Psoas muscle (tissue), 7 donors: ENCODE measurements at regions not wholly inside any gene's neighbourhood (a gene's known extent, or its start where the extent isn't known, plus 50 kb on each side); places are given as distances from the start of the nearest gene placed in this dataset.

ENCODE experiments used
- ATAC-seq, 4 donors: fragments of 200-7000 bp; cut with Tn5 transposase; one replicate each; pipeline ENCODE4 v1.9.1; 2020; ENCODE audit warnings: moderate library complexity in 3 of 4, mild to moderate bottlenecking in 2 of 4
- DNase-seq, 2 donors: peaks; one replicate each; pipeline ENCODE4 v3.0.0-alpha.2; 2020
- H3K27ac ChIP-seq: fragments of 200-600 bp; one replicate; pipeline ENCODE4 v1.8.0; 2022
- H3K27me3 ChIP-seq, 3 donors: fragments of 200-600 bp in 1 of 3; one replicate each; pipeline versions ENCODE4 v1.6.1 to v1.8.0; 2013 to 2022; ENCODE audit warnings: low read length in 2 of 3, mild to moderate bottlenecking in 2 of 3, moderate library complexity in 1 of 3; ENCODE audit not compliant: insufficient read depth in 3 of 3
- H3K36me3 ChIP-seq, 2 donors: fragments of 200-600 bp in 1 of 2; one replicate each; pipeline versions ENCODE4 v1.6.1 to v1.8.0; 2013 to 2022; ENCODE audit warnings: low read depth in 1 of 2, mild to moderate bottlenecking in 1 of 2, moderate library complexity in 1 of 2; ENCODE audit not compliant: insufficient read depth in 1 of 2
- H3K4me1 ChIP-seq: fragments of 200-600 bp; one replicate; pipeline ENCODE4 v1.8.0; 2022
- H3K4me3 ChIP-seq: fragments of 200-600 bp; one replicate; pipeline ENCODE4 v1.8.0; 2022; ENCODE audit warnings: mild to moderate bottlenecking
- H3K9me3 ChIP-seq: fragments of 200-600 bp; one replicate; pipeline ENCODE4 v1.8.0; 2022
- WGBS, 3 donors: extraction: QIAGEN DNeasy Blood & Tissue Kit; methylation state at CpG; one replicate each; pipeline versions ENCODE4 v1.1.6 to v1.1.7; 2013; 5-methylcytosine and 5-hydroxymethylcytosine counted together
- intact Hi-C, 2 donors: fragments of 100-400 bp; cut with DNase I; formaldehyde crosslinking; loops; one replicate each; pipeline versions ENCODE4 v1.11.0 to v1.14.2; 2022
- TF ChIP-seq, protein P1 (sequence below): fragments of 200-600 bp; IDR thresholded peaks from one replicate; pipeline ENCODE4 v1.8.0; 2022; ENCODE audit warnings: antibody characterized with exemption
- donor health status: healthy with polysubstance abuse.
- donor health status: DM: no; HTN: no; CAD: no; lungs with moderate emphysema.
- donor health status: Bipolar disorder and iron deficiency.
- donor health status: healthy.
- donor health status: DM: yes; HTN: yes; CAD: no.
- donor health status: DM: no; HTN: no; CAD: no.
- donor health status: DM: yes; HTN: yes; CAD: no.

DNA sequence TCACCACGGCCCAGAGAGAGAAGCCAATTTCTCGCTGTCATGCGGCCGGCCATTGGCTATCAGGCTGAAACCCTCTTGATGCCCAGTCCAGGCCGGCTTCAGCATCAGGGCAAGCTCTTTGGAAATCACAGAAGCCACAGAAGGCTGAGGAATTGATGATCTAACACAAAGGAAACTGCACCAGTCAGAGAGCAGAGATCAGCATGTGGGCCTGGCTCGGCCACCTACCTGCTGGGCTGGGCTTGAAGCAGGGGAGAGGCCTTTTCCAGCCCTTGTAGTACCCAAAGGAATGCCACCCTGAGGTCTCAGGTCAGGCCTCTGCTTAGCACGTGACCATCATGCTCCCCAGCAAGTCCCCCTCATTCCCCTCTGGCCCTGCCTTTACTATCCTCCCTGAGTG is 119.1 kb downstream of the TLE3 start:
- H3K27ac ChIP-seq = no peak overlapping the region
- peaks cover 0 to 3% (median 2%) of the 10 kb centered on the region in 3 donors for H3K27me3 ChIP-seq
- no peak for DNase-seq
- 80 to 82% (median 81%) methylated on average over 7 of the region's 7 CpGs for WGBS, 3 donors
- no peaks in the 10 kb centered on the region for H3K36me3 ChIP-seq
- intact Hi-C loops = no loop called here
- ATAC-seq = no peak
- TF ChIP-seq, protein P1, sequence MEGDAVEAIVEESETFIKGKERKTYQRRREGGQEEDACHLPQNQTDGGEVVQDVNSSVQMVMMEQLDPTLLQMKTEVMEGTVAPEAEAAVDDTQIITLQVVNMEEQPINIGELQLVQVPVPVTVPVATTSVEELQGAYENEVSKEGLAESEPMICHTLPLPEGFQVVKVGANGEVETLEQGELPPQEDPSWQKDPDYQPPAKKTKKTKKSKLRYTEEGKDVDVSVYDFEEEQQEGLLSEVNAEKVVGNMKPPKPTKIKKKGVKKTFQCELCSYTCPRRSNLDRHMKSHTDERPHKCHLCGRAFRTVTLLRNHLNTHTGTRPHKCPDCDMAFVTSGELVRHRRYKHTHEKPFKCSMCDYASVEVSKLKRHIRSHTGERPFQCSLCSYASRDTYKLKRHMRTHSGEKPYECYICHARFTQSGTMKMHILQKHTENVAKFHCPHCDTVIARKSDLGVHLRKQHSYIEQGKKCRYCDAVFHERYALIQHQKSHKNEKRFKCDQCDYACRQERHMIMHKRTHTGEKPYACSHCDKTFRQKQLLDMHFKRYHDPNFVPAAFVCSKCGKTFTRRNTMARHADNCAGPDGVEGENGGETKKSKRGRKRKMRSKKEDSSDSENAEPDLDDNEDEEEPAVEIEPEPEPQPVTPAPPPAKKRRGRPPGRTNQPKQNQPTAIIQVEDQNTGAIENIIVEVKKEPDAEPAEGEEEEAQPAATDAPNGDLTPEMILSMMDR = no peak
- no peaks in the 10 kb centered on the region for H3K9me3 ChIP-seq
- H3K4me1 ChIP-seq = no peaks in the 10 kb centered on the region
- H3K4me3 ChIP-seq = no peak overlapping the region

DNA sequence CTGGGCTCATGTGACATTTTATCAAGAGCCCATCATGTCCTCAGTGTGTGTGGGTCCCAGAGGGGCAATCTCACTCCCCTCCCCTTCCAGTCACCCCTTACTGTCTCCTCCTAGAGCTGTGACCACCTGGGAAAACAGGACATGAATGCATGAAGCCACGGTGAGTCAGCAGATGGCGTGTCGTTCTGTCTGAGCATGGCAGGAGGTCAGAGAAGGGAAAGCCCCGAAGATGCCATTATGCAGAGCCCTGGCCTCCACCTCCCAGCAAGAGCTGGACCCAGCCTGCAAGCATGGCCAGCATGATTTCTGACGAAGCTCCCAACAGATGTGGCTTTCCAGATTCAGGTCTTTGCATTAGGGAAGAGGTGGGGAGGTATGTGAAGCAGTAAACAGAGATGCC is 118.5 kb downstream of the TLE3 start:
- DNase-seq = no peak
- H3K27me3 ChIP-seq = peaks cover 0 to 3% (median 0%) of the 10 kb centered on the region in 3 donors
- H3K9me3 ChIP-seq = no peaks in the 10 kb centered on the region
- no peak for ATAC-seq
- WGBS, 3 donors = 15 to 18% (median 16%) methylated on average over 5 of the region's 5 CpGs
- no peak overlapping the region for H3K4me3 ChIP-seq
- TF ChIP-seq, protein P1 = no peak
- H3K27ac ChIP-seq = no peak overlapping the region
- no peaks in the 10 kb centered on the region for H3K4me1 ChIP-seq
- H3K36me3 ChIP-seq = no peaks in the 10 kb centered on the region
- intact Hi-C loops = no loop called here

DNA sequence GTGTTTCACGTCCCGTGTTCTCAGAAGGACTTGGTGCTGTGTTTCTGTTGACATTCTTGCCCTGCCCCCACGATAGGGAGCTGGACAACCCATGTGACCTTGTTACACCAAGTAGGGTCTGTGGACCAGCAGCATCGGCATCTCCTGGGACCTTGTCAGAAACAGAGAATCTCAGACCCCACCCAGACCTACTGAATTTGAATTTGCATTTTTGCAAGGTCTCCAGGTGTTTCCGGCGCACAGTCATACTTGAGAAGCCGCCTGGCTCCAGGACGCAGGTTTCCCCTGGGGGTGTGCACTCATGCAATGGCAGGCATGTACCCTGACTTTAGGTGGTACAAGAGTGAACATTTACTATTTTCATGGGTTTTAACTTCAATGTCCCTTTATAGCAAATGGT is 117.9 kb downstream of the TLE3 start:
- no peak for DNase-seq
- ATAC-seq = no peak
- Histone ChIP-seq H3K4me3 (no peak overlapping the region), H3K27ac (no peak overlapping the region), H3K36me3 (no peaks in the 10 kb centered on the region), H3K27me3 (peaks cover 0 to 3% (median 0%) of the 10 kb centered on the region in 3 donors), H3K4me1 (no peaks in the 10 kb centered on the region), H3K9me3 (no peaks in the 10 kb centered on the region)
- TF ChIP-seq, protein P1 = no peak
- WGBS, 3 donors = 82 to 84% (median 84%) methylated on average over 8 of the region's 8 CpGs
- intact Hi-C loops = no loop called here

DNA sequence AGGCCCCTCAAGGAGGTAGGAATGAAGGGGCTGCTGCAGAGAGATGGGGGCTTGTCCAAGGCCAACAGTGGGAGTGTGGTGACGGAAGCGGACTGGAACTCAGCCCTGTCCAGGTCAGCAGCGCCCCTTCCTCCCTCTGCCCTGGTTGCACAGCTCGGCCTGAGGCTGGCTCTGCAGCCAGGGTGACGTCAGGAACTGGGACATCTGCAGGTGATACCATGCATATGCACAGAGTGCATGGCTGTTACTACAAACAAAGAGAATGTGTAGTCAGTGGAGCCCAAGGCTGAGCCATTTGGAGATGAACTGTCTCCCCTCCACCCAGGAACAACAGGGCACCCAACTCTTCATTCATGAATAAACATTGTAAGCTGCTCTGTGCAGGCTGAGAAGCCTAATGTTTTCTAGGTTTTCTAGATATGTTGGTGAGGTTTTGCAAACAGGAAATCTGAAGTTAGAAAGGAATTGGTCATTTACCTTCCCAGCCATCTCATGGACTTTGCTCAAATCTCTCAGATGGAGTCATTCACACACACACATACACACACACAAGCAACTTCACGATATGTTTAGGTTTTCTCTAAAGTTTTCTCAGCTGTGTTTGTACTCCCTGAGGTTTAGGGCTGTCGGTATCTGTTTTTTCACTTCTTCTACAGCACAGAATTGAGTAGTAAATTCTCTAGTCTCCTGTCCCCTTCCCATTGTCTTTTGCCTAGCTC is 117.2 kb downstream of the TLE3 start:
- Histone ChIP-seq H3K36me3 (no peaks in the 10 kb centered on the region), H3K4me1 (no peaks in the 10 kb centered on the region), H3K27me3 (no peaks in the 10 kb centered on the region), H3K9me3 (no peaks in the 10 kb centered on the region), H3K4me3 (no peak overlapping the region), H3K27ac (no peak overlapping the region)
- 63 to 70% (median 70%) methylated on average over 7 of the region's 7 CpGs for WGBS, 3 donors
- no peak for ATAC-seq
- DNase-seq = no peak
- TF ChIP-seq, protein P1 = no peak
- intact Hi-C loops = no loop called here

DNA sequence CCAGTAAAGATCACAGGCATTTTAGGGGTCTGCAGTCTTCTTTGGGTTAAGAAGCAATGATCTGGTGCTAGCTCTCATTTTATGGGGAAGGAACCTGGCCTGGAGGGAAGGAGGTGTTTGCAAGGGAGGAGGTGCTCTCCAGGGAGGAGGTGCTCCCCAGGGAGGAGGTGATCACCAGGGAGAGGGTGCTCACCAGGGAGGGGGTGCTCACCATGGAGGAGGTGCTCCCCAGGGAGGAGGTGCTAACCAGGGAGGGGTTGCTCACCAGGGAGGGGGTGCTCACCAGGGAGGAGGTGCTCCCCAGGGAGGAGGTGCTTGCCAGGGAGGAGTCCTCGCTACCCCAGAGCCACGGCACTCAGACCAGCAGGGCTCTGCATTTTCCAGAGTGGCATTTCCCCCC is 115.7 kb downstream of the TLE3 start:
- TF ChIP-seq, protein P1 = no peak
- ATAC-seq (no peak), DNase-seq (no peak)
- Histone ChIP-seq H3K27me3 (peaks cover 0 to 2% (median 0%) of the 10 kb centered on the region in 3 donors), H3K9me3 (no peaks in the 10 kb centered on the region), H3K4me3 (no peak overlapping the region), H3K4me1 (no peaks in the 10 kb centered on the region), H3K27ac (no peak overlapping the region), H3K36me3 (no peaks in the 10 kb centered on the region)
- intact Hi-C loops = no loop called here
- WGBS, 3 donors = 75 to 95% (median 83%) methylated on average over 2 of the region's 2 CpGs
